HG03025 (cell line): ENCODE measurements at regions not wholly inside any gene's neighbourhood (a gene's known extent, or its start where the extent isn't known, plus 50 kb on each side); places are given as distances from the start of the nearest gene placed in this dataset.
"Not testable (repeated sequence)": the region's sequence is repeated elsewhere in the genome, so short reads cannot be mapped to it uniquely, and the experiment has no call there.

Experiments
- ATAC-seq: cut with Tn5 transposase; IDR thresholded peaks from one replicate; pipeline ENCODE4 v1.9.1; 2021; ENCODE audit warnings: mild to moderate bottlenecking, moderate library complexity; ENCODE audit not compliant: unreplicated experiment, low FRiP score

- no peak for ATAC-seq
Observed at GRCh38 chr4:12414181-12414812, 985.6 kb upstream of the HS3ST1 start.

DNA sequence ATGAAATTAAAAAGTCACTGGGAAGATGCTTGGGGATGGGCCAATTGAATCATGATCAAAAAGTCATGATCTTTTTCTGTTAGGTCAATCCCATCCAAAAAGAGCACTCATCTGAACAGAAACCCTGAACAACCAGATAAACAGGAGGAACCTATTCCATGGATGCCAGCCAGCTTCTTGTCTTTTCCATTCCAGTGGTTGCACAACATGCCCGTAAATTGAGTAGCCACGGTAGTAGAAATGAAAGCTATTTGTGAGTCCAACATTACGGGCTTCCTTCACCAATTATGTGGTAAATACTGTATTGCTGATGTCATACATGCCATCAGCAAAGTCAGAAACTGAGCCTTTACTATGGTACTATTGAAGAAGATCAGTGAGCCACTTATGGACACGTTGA is 982.4 kb upstream of the HS3ST1 start:
- no peak for ATAC-seq

DNA sequence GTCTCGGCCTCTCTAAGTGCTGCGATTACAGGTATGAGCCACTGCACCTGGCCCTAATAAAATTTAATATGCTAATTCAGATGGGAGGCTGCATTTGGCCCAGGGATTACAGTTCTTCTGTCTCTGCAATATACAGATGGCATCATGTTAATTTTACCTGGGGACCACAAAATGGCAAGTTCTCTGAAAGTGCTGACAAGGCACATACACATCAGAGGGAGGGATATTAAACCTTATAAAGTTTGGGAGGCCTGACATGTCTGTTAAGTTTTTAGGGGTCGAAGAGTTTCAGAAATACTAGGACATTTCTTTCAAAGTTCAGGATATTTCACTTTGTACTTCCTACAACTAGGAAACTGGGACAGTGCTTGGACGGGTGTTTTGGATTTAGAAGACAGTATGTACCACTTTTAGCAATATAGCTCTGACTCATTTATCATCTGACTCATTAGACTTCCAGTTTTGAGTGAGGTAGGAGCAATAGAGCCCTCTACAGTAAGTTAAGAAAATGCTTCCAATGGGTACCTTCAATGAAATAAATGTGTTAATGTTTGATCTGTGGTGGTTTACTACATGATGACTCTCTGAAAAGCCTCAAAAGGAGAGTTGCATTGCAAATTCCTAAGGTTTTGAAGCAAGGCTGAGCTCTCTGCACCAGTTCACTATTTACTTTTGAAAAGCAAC is 981.0 kb upstream of the HS3ST1 start:
- no peak for ATAC-seq

- ATAC-seq: no peak
Observed at GRCh38 chr4:12408364-12408763, 979.7 kb upstream of the HS3ST1 start.

- no peak for ATAC-seq
Observed at GRCh38 chr4:12403175-12403574, 974.5 kb upstream of the HS3ST1 start.

DNA sequence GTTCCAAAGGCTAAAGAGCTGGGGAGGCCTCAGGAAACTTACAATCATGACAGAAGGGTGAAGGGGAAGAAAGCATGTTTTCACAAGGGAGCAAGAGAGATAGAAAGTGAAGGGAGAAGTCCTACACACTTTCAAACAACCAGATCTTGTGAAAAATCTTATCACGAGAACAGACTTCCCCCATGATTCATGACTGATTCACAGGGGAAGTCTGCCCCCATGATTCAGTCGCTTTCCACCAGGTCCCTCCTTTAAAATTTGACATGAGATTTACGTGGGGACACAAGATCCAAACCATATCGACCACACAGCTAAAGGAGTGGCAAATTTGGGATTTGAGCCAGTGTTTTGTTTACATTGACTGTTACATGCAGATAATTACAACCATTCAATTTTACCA is 971.1 kb upstream of the HS3ST1 start:
- no peak for ATAC-seq

- no peak for ATAC-seq
Observed at GRCh38 chr4:12393631-12394262, 965.1 kb upstream of the HS3ST1 start.

- ATAC-seq: no peak
Observed at GRCh38 chr4:12389604-12390003, 960.9 kb upstream of the HS3ST1 start.

DNA sequence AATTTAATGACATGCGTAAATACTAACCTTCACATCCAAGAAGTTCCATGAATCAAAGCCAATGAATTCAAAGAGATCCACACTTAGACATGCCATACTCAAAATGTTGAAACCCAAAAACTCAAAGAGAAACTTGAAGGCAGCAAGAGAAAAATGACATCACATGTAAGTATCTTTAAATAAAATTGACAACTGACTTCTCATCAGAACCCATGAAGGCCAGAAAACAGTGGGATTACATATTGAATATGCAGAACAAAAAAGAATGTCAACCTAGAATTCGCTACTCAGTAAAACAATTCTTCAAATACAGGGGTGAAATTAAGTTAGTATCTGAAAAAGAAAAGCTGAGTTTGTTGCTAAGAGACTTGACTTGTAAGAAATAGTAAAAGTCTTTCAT is 953.9 kb upstream of the HS3ST1 start:
- ATAC-seq: no peak

DNA sequence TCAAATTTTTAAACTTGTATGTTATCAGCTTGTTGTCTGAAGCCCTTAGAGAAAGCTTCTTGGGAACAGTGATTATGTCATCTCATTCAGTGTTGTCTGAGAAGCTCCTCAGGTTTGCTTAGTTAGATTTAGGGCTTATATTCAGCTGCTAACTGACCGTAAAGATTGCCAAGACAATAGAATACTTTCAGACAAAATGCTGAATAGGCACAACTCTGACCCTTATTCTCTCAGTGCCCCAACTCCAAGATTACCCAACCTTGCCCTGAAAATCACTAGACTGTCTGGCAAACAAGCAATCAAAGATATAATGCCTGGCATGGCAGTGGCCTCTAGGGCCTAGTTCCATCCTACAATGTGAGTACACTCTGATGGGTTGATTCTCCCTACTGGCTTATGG is 950.5 kb upstream of the HS3ST1 start:
- no peak for ATAC-seq

GRCh38 chr4:12375805-12376204 is 947.1 kb upstream of the HS3ST1 start:
- no peak for ATAC-seq

DNA sequence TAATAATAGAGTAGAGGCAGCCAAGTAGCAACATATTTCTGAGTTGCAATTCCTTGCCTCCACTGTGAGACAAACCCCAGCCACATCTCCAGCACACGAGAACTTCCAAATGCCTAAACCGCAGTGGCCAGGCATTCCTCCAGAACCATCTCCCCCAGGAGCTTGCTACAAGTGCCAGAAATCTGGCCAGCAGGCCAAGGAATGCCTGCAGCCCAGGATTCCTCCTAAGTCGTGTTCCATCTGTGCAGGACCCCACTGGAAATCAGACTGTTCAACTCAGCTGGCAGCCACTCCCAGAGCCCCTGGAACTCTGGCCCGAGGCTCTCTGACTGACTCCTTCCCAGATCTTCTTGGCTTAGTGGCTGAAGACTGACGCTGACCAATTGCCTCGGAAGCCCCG is 937.2 kb upstream of the HS3ST1 start:
- not testable (repeated sequence) for ATAC-seq

DNA sequence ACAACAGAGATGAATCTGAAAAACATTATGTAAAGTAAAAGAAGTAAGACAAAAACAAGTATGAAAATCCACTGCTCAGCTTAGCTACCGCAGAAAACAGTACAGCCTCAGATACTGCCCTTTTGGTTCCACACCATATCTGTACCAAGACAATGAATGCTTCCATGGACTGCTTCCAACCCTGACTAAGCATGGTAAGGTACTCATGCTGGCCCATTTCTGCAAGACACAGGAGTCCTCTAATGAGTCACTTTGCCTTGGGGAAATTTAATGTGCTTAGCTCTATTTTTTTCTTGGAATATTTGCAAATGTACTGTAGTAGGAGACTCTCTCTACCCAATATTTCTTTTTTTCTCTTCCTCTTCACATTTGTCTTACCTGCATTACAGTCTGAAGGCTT is 931.7 kb upstream of the HS3ST1 start:
- ATAC-seq: no peak

DNA sequence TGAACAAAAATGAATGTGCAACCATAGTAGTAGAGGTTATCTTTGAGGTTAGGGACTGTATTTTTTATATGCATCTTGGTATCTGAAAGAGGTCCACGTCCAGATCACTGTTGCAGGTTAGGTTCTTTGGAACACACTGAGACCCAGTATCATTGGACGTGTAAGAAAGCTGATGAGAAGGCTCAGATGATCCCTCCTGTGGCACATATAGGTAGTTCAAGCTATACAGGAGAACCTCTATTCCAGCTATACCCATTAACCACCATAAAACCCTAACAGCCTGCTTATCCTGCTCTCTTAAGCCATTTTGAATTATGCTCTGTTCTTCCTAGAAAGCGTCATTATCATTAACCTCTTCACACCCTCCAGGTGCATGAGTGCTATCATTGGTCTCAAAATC is 930.7 kb upstream of the HS3ST1 start:
- no peak for ATAC-seq

GRCh38 chr4:12333083-12333482 is 904.4 kb upstream of the HS3ST1 start:
- not testable (repeated sequence) for ATAC-seq

GRCh38 chr4:12324965-12325364 is 896.3 kb upstream of the HS3ST1 start:
- no peak for ATAC-seq

GRCh38 chr4:12319765-12320164 is 891.1 kb upstream of the HS3ST1 start:
- ATAC-seq: no peak

GRCh38 chr4:12304905-12305304 is 876.2 kb upstream of the HS3ST1 start:
- ATAC-seq: no peak

- ATAC-seq: no peak
Observed at GRCh38 chr4:12296366-12296765, 867.7 kb upstream of the HS3ST1 start.

DNA sequence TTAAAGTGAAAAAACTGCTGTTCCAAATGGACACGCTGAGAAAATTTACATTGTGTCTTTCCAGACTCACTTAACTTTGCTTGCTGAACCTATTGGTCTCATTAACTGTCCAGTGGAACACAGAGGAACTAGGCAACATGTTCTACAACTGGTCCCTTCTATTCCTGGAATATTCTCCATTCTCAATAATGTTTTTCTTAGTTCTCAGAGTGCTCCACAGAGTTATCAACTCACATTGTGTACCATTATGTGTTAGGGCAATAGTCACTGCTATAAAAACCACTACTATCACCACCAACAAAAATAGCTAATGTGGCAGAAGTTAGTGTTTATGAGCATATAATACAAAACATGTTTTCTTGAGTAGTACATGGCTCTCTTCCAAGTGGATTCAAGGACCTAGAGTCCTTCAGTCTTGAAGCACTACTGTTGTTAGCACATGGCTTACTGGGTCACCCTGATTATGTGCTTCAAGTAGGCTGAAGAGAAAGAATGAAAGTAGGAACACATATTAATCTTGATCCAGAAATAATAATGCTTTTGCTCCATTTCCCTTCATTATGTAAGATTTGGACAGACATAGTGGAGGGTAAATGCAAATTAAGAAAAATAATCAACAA is 865.3 kb upstream of the HS3ST1 start:
- no peak for ATAC-seq

- ATAC-seq: no peak
Observed at GRCh38 chr4:12286351-12286750, 857.7 kb upstream of the HS3ST1 start.

DNA sequence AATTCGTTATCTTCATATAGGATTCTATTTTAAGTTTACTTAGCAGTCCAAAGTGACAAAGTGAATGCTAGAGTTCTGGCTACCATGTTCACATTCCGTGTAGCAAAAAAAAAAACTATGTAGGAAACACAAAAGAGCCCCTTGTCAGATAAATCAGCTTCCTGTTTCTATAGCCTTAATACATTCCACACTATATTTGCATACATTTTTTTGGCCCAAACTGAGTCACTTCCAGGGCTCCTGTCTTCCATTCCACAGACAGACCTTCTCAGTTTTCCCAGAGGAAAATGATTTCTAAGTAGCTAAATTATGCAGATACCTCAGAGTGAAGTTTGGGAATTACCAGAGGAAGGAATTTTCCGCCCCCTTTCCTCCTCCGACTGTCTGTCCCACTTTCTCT is 841.9 kb upstream of the HS3ST1 start:
- ATAC-seq: no peak
